ENCODE measurements at regions not wholly inside any gene's neighbourhood (a gene's known extent, or its start where the extent isn't known, plus 50 kb on each side); places are given as distances from the start of the nearest gene placed in this dataset.

DNA sequence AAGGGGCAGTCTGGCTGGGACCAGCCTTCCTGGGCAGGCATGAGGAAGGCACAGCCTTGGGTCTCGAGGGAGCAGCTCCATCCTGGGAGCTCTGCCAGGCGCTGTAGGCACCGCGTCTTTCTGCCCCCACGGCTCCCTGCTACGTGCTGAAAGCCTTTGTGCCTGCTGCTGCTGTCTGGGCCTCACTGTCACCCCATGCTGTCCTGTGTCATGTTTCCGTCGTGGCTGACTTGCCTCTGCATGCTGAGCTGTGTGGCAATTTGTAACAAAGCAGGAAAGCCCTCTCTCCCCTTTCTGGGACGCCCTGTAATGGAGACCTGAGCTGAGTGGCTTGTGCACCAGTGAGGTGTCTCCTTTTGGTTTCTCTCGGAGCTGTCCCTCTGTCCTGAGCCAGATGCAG is 152.5 kb downstream of the TSN start:
- Mint-ChIP-seq H3K36me3 (ENCODE audit: low read depth) (no peaks in the 10 kb centered on the region), H3K9me3 (no peaks in the 10 kb centered on the region), H3K27me3 (ENCODE audit: low read depth) (peaks cover 16% of the 10 kb centered on the region), H3K4me1 (peaks cover 12% of the 10 kb centered on the region), H3K27ac (no peak overlapping the region), H3K4me3 (no peak overlapping the region)
- TF ChIP-seq CTCF (IDR thresholded peaks at IDR 0.05; ENCODE audit: unreplicated experiment in 3 of 3), result no peak

GRCh38 chr2:121910139-121910538 is 154.7 kb downstream of the TSN start:
- no peak for TF ChIP-seq CTCF (IDR thresholded peaks at IDR 0.05; ENCODE audit: unreplicated experiment in 3 of 3)
- Mint-ChIP-seq H3K4me3 (no peak overlapping the region), H3K4me1 (no peaks in the 10 kb centered on the region), H3K27ac (no peak overlapping the region), H3K27me3 (ENCODE audit: low read depth) (peaks cover 12% of the 10 kb centered on the region), H3K36me3 (ENCODE audit: low read depth) (no peaks in the 10 kb centered on the region), H3K9me3 (no peaks in the 10 kb centered on the region)

DNA sequence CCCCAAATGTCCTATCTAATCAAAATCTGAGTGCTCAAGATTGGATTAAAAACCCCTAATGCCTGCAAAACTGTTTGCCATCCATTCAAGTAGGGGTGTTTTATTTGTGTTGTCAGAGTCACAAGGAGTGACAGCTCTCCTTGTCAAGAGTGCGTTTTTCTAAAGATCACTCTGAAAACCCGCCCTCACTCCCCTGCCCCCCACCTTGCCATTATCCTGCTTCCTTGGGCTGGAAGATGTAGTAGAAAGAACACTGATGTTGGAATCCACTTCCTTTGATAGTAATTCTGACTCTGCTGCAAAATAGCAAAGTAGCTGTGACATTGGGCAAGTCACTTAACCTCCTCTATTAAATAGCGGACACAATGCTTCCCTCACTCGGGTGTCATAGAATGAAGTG is 155.6 kb downstream of the TSN start:
- Mint-ChIP-seq H3K36me3 (ENCODE audit: low read depth) (no peaks in the 10 kb centered on the region), H3K4me3 (no peak overlapping the region), H3K9me3 (no peaks in the 10 kb centered on the region), H3K27ac (no peak overlapping the region), H3K27me3 (ENCODE audit: low read depth) (peaks cover 12% of the 10 kb centered on the region), H3K4me1 (no peaks in the 10 kb centered on the region)
- no peak for TF ChIP-seq CTCF (IDR thresholded peaks at IDR 0.05; ENCODE audit: unreplicated experiment in 3 of 3)

GRCh38 chr2:121917143-121917542 is 161.7 kb downstream of the TSN start:
- Mint-ChIP-seq H3K27me3 (ENCODE audit: low read depth) (peaks cover 8% of the 10 kb centered on the region), H3K4me1 (no peaks in the 10 kb centered on the region), H3K27ac (no peak overlapping the region), H3K4me3 (no peak overlapping the region), H3K9me3 (peaks cover 10% of the 10 kb centered on the region), H3K36me3 (ENCODE audit: low read depth) (no peaks in the 10 kb centered on the region)
- no peak for TF ChIP-seq CTCF (IDR thresholded peaks at IDR 0.05; ENCODE audit: unreplicated experiment in 3 of 3)

- H3K27me3 Mint-ChIP-seq (ENCODE audit: low read depth), result peaks cover 4% of the 10 kb centered on the region
Measured at GRCh38 chr2:121918231-121918630, 162.8 kb downstream of the TSN start.

More at GRCh38 chr2:121918231-121918630, 162.8 kb downstream of the TSN start:
- no peak for TF ChIP-seq CTCF (IDR thresholded peaks at IDR 0.05; ENCODE audit: unreplicated experiment in 3 of 3)
- Mint-ChIP-seq H3K36me3 (ENCODE audit: low read depth) (no peaks in the 10 kb centered on the region), H3K9me3 (peaks cover 10% of the 10 kb centered on the region), H3K27ac (no peak overlapping the region), H3K4me3 (no peak overlapping the region), H3K4me1 (no peaks in the 10 kb centered on the region)
